WTC11 (cell line): ENCODE measurements at regions not wholly inside any gene's neighbourhood (a gene's known extent, or its start where the extent isn't known, plus 50 kb on each side); places are given as distances from the start of the nearest gene placed in this dataset.

Experiments used
- ATAC-seq: fragments of 200-7000 bp; cut with Tn5 transposase; 2 replicates; pipeline ENCODE4 v1.10.0; 2021; ENCODE audit warnings: mild to moderate bottlenecking, moderate library complexity
- CTCF ChIA-PET: fragments of 300-600 bp; sonication (Branson Sonifier 250); formaldehyde crosslinking; loops from one replicate; lab custom pipeline; 2021; ENCODE audit warnings: antibody characterized with exemption; lab: Charles Lee
- POLR2A ChIA-PET: fragments of 350-600 bp; sonication (Branson Sonifier 250); formaldehyde crosslinking; loops from one replicate; lab custom pipeline; 2021; ENCODE audit warnings: antibody characterized with exemption; lab: Charles Lee
- DNase-seq: peaks from one replicate; pipeline ENCODE4 v3.0.0; 2021; ENCODE audit warnings: low spot score
- H3K27ac Mint-ChIP-seq: 2 replicates; pipeline ENCODE4 v1.8.0; 2021; ENCODE audit warnings: mixed read lengths
- H3K27me3 Mint-ChIP-seq: 2 replicates; pipeline ENCODE4 v1.8.0; 2021; ENCODE audit warnings: low read depth, mild to moderate bottlenecking, moderate library complexity, mixed read lengths
- H3K36me3 Mint-ChIP-seq: 2 replicates; pipeline ENCODE4 v1.8.0; 2021; ENCODE audit warnings: mixed read lengths
- H3K4me1 Mint-ChIP-seq: 2 replicates; pipeline ENCODE4 v1.8.0; 2022; ENCODE audit warnings: mixed read lengths
- H3K4me3 Mint-ChIP-seq: 2 replicates; pipeline ENCODE4 v1.8.0; 2021; ENCODE audit warnings: mild to moderate bottlenecking, moderate library complexity, mixed read lengths
- H3K9me3 Mint-ChIP-seq: 2 replicates; pipeline ENCODE4 v1.8.0; 2021; ENCODE audit warnings: mixed read lengths
- ATF2 ChIP-seq: sonication (generic); formaldehyde crosslinking; IDR thresholded peaks from 2 replicates; pipeline ENCODE4 v1.8.1; 2022; ENCODE audit warnings: low read depth, missing genetic modification reagents, borderline replicate concordance
- ATF3 ChIP-seq: sonication (generic); formaldehyde crosslinking; conservative IDR thresholded peaks from 2 replicates; pipeline ENCODE4 v1.8.1; 2022; ENCODE audit warnings: mild to moderate bottlenecking, missing genetic modification reagents
- CREM ChIP-seq: sonication (generic); formaldehyde crosslinking; IDR thresholded peaks from 2 replicates; pipeline ENCODE4 v1.8.1; 2022; ENCODE audit warnings: mild to moderate bottlenecking, missing genetic modification reagents, moderate library complexity
- ELF4 ChIP-seq: sonication (generic); formaldehyde crosslinking; IDR thresholded peaks from 2 replicates; pipeline ENCODE4 v1.8.1; 2022; ENCODE audit warnings: low read depth, mild to moderate bottlenecking, moderate library complexity, missing genetic modification reagents
- EMX1 ChIP-seq: fragments of 250-450 bp; sonication (Bioruptor Pico); IDR thresholded peaks from 2 replicates; pipeline ENCODE4 v1.8.0; 2021; ENCODE audit warnings: mild to moderate bottlenecking
- ESRRA ChIP-seq: sonication (generic); formaldehyde crosslinking; IDR thresholded peaks from 2 replicates; pipeline ENCODE4 v1.8.1; 2022; ENCODE audit warnings: mild to moderate bottlenecking, missing genetic modification reagents, borderline replicate concordance
- FOXJ3 ChIP-seq: sonication (generic); formaldehyde crosslinking; IDR thresholded peaks from 2 replicates; pipeline ENCODE4 v1.9.0; 2021; ENCODE audit warnings: missing genetic modification reagents, mild to moderate bottlenecking, borderline replicate concordance
- GTF2I ChIP-seq: fragments of 250-450 bp; sonication (Bioruptor Pico); conservative IDR thresholded peaks from 2 replicates; pipeline ENCODE4 v1.4.0; 2021; ENCODE audit warnings: mild to moderate bottlenecking
- MYBL2 ChIP-seq: sonication (generic); formaldehyde crosslinking; IDR thresholded peaks from 2 replicates; pipeline ENCODE4 v1.8.1; 2023; ENCODE audit warnings: mild to moderate bottlenecking, moderate library complexity, missing genetic modification reagents
- NR3C1 ChIP-seq: sonication (generic); formaldehyde crosslinking; conservative IDR thresholded peaks from 2 replicates; pipeline ENCODE4 v1.8.1; 2023; ENCODE audit warnings: low read depth, mild to moderate bottlenecking, missing genetic modification reagents
- PRRX2 ChIP-seq: fragments of 250-450 bp; sonication (Bioruptor Pico); IDR thresholded peaks from 2 replicates; pipeline ENCODE4 v1.8.0; 2021; ENCODE audit warnings: mild to moderate bottlenecking
- SMAD4 ChIP-seq: sonication (generic); formaldehyde crosslinking; IDR thresholded peaks from 2 replicates; pipeline ENCODE4 v1.8.0; 2022; ENCODE audit warnings: mild to moderate bottlenecking, missing genetic modification reagents
- TCF7 ChIP-seq: sonication (generic); formaldehyde crosslinking; IDR thresholded peaks from 2 replicates; pipeline ENCODE4 v1.8.0; 2022; ENCODE audit warnings: mild to moderate bottlenecking, low read depth, missing genetic modification reagents, moderate library complexity
- TEAD4 ChIP-seq: sonication (generic); formaldehyde crosslinking; IDR thresholded peaks from 2 replicates; pipeline ENCODE4 v1.8.0; 2022; ENCODE audit warnings: mild to moderate bottlenecking, missing genetic modification reagents
- ZMAT4 ChIP-seq: fragments of 250-450 bp; sonication (Bioruptor Pico); IDR thresholded peaks from 2 replicates; pipeline ENCODE4 v1.9.0; 2021; ENCODE audit warnings: mild to moderate bottlenecking
- ZNF232 ChIP-seq: sonication (generic); formaldehyde crosslinking; IDR thresholded peaks from 2 replicates; pipeline ENCODE4 v1.8.0; 2022; ENCODE audit warnings: mild to moderate bottlenecking, missing genetic modification reagents
- ZNF263 ChIP-seq: sonication (generic); formaldehyde crosslinking; IDR thresholded peaks from 2 replicates; pipeline ENCODE4 v1.8.1; 2022; ENCODE audit warnings: low read depth, mild to moderate bottlenecking, moderate library complexity, missing genetic modification reagents
- ZNF423 ChIP-seq: fragments of 250-450 bp; sonication (Bioruptor Pico); IDR thresholded peaks from 2 replicates; pipeline ENCODE4 v2.1.2; 2022; ENCODE audit warnings: mild to moderate bottlenecking, moderate library complexity
- TF ChIP-seq, protein P1 (sequence below): sonication (generic); formaldehyde crosslinking; IDR thresholded peaks from 2 replicates; pipeline ENCODE4 v1.8.1; 2023; ENCODE audit warnings: mild to moderate bottlenecking, missing genetic modification reagents, borderline replicate concordance
- TF ChIP-seq, protein P2 (sequence below): sonication (generic); formaldehyde crosslinking; IDR thresholded peaks from 2 replicates; pipeline ENCODE4 v1.8.1; 2023; ENCODE audit warnings: mild to moderate bottlenecking, missing genetic modification reagents
- TF ChIP-seq, protein P3 (sequence below): sonication (generic); formaldehyde crosslinking; IDR thresholded peaks from 2 replicates; pipeline ENCODE4 v1.8.0; 2022; ENCODE audit warnings: mild to moderate bottlenecking, missing genetic modification reagents

DNA sequence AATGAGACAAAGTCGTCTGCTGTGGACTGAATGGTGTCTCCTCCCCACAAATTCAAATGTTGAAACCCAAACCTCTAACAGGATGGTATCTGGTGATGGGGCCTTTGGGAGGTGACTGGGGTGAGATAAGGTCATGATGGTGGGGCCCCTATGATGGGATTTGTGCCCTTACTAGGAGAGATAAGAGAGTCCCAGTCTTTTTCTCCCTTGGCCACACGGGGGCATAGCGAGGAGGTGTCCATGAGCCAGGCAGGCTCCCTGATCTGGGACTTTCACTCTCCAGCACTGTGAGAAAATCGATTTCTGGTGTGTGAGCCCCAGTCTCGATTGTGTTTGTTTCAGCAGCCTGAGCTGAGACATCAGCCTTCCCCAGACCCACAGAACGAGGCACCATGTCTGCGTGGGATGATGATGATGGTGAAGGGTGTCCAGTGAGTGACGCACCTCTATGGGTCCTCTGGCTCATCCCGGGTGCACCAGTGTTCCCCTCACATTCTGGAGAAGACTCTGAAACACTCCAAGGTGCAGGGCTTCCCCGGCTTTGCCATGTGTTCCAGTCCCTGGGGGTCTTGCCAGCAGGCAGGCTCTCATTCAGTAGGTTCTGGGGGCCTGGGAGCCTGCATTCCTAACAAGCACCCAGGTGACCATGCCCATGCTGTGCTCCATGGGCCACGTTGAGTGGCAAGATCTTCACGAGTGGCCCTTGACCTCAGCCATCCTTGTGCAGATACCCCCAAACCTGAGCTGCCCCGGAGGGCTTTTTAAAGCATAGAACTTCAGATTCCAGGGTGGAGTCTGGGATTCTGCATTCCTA lies 363.0 kb downstream of the CTTN start:
- Mint-ChIP-seq H3K27ac (no peak overlapping the region), H3K36me3 (peaks cover 6% of the 10 kb centered on the region), H3K9me3 (peaks cover 11% of the 10 kb centered on the region), H3K27me3 (no peaks in the 10 kb centered on the region), H3K4me3 (no peak overlapping the region), H3K4me1 (peaks cover 17% of the 10 kb centered on the region)
- CTCF ChIA-PET, result interaction anchor here (0.5 to 1.2 kb wide), 3 partner anchors 12 to 250 kb away, joined by 3 to 4 read pairs (median 4); no protein-coding TSS in a partner anchor
- DNase-seq (no peak), ATAC-seq (peak; percentile 43; the same call in 1 of the 2 replicates)
- TF ChIP-seq ATF2 (no peak), TEAD4 (CRISPR knock-in tag) (no peak), EMX1 (CRISPR knock-in tag) (no peak), ZNF263 (CRISPR knock-in tag) (no peak), PRRX2 (CRISPR knock-in tag) (no peak), MYBL2 (CRISPR knock-in tag) (no peak), TCF7 (CRISPR knock-in tag) (no peak), ATF3 (CRISPR knock-in tag) (no peak)
- TF ChIP-seq, protein P1, sequence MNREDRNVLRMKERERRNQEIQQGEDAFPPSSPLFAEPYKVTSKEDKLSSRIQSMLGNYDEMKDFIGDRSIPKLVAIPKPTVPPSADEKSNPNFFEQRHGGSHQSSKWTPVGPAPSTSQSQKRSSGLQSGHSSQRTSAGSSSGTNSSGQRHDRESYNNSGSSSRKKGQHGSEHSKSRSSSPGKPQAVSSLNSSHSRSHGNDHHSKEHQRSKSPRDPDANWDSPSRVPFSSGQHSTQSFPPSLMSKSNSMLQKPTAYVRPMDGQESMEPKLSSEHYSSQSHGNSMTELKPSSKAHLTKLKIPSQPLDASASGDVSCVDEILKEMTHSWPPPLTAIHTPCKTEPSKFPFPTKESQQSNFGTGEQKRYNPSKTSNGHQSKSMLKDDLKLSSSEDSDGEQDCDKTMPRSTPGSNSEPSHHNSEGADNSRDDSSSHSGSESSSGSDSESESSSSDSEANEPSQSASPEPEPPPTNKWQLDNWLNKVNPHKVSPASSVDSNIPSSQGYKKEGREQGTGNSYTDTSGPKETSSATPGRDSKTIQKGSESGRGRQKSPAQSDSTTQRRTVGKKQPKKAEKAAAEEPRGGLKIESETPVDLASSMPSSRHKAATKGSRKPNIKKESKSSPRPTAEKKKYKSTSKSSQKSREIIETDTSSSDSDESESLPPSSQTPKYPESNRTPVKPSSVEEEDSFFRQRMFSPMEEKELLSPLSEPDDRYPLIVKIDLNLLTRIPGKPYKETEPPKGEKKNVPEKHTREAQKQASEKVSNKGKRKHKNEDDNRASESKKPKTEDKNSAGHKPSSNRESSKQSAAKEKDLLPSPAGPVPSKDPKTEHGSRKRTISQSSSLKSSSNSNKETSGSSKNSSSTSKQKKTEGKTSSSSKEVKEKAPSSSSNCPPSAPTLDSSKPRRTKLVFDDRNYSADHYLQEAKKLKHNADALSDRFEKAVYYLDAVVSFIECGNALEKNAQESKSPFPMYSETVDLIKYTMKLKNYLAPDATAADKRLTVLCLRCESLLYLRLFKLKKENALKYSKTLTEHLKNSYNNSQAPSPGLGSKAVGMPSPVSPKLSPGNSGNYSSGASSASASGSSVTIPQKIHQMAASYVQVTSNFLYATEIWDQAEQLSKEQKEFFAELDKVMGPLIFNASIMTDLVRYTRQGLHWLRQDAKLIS (CRISPR knock-in tag), result no peak
- POLR2A ChIA-PET, result no interaction called here

GRCh38 chr11:70761908-70762337 lies 363.6 kb downstream of the CTTN start:
- no peak for TF ChIP-seq ZNF423 (CRISPR knock-in tag)
- TF ChIP-seq FOXJ3 (CRISPR knock-in tag), result no peak
- TF ChIP-seq CREM (CRISPR knock-in tag), result no peak
- TF ChIP-seq GTF2I (CRISPR knock-in tag), result no peak
- no peak for TF ChIP-seq ESRRA (CRISPR knock-in tag)
- TF ChIP-seq, all 79 proteins: peak for 0
- Mint-ChIP-seq H3K27me3 (no peaks in the 10 kb centered on the region), H3K27ac (no peak overlapping the region), H3K4me1 (peaks cover 13% of the 10 kb centered on the region), H3K36me3 (peaks cover 6% of the 10 kb centered on the region), H3K4me3 (no peak overlapping the region), H3K9me3 (peaks cover 11% of the 10 kb centered on the region)
- ATAC-seq, result no peak
- ChIA-PET CTCF (interaction anchor here (0.5 to 1.2 kb wide), 3 partner anchors 11 to 251 kb away, joined by 3 to 4 read pairs (median 4); no protein-coding TSS in a partner anchor), POLR2A (no interaction called here)
- no peak for DNase-seq

DNA sequence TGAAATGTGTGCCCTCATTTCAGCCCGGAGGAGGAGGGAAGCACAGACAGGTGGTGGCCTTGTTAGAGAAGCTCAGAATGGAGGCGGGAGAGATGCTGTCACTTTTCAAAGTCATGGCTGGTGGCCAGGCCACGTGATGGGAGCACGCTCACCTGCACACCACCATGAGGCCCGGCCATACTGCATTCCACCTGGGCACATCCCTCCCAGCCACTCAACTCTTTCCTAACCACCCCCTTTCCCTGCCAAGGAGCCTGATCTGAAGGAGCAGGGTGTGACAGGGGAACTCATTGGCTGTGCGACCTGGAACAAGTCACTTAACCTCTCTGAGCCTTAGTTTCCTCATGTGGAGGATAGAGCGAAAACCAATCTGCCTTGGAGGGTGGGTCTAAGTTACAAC lies 364.5 kb downstream of the CTTN start:
- ATAC-seq (no peak), DNase-seq (no peak)
- POLR2A ChIA-PET, result no interaction called here
- H3K4me1 Mint-ChIP-seq, result peaks cover 13% of the 10 kb centered on the region
- peaks cover 11% of the 10 kb centered on the region for H3K9me3 Mint-ChIP-seq
- TF ChIP-seq NR3C1 (CRISPR knock-in tag) (no peak), ELF4 (CRISPR knock-in tag) (no peak), ZNF232 (CRISPR knock-in tag) (no peak), ZNF423 (CRISPR knock-in tag) (no peak), ZMAT4 (no peak), SMAD4 (CRISPR knock-in tag) (no peak)
- TF ChIP-seq, protein P2, sequence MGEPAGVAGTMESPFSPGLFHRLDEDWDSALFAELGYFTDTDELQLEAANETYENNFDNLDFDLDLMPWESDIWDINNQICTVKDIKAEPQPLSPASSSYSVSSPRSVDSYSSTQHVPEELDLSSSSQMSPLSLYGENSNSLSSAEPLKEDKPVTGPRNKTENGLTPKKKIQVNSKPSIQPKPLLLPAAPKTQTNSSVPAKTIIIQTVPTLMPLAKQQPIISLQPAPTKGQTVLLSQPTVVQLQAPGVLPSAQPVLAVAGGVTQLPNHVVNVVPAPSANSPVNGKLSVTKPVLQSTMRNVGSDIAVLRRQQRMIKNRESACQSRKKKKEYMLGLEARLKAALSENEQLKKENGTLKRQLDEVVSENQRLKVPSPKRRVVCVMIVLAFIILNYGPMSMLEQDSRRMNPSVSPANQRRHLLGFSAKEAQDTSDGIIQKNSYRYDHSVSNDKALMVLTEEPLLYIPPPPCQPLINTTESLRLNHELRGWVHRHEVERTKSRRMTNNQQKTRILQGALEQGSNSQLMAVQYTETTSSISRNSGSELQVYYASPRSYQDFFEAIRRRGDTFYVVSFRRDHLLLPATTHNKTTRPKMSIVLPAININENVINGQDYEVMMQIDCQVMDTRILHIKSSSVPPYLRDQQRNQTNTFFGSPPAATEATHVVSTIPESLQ (CRISPR knock-in tag), result no peak
- TF ChIP-seq, protein P3, sequence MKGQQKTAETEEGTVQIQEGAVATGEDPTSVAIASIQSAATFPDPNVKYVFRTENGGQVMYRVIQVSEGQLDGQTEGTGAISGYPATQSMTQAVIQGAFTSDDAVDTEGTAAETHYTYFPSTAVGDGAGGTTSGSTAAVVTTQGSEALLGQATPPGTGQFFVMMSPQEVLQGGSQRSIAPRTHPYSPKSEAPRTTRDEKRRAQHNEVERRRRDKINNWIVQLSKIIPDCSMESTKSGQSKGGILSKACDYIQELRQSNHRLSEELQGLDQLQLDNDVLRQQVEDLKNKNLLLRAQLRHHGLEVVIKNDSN (CRISPR knock-in tag), result no peak
- peaks cover 6% of the 10 kb centered on the region for H3K36me3 Mint-ChIP-seq
- no peaks in the 10 kb centered on the region for H3K27me3 Mint-ChIP-seq
- H3K27ac Mint-ChIP-seq, result no peak overlapping the region
- H3K4me3 Mint-ChIP-seq, result no peak overlapping the region
- CTCF ChIA-PET, result interaction anchor here (1.2 kb wide), 1 partner anchor 10 kb away, joined by 4 read pairs; no protein-coding TSS in a partner anchor
